NCI-H526 treated with DMSO at 0.1 percent for 48 hours (cell line): ENCODE measurements at regions not wholly inside any gene's neighbourhood (a gene's known extent, or its start where the extent isn't known, plus 50 kb on each side); places are given as distances from the start of the nearest gene placed in this dataset.

Experiments used
- DNase-seq: peaks from one replicate; lab custom pipeline; 2025; lab: John Stamatoyannopoulos, UW

DNA sequence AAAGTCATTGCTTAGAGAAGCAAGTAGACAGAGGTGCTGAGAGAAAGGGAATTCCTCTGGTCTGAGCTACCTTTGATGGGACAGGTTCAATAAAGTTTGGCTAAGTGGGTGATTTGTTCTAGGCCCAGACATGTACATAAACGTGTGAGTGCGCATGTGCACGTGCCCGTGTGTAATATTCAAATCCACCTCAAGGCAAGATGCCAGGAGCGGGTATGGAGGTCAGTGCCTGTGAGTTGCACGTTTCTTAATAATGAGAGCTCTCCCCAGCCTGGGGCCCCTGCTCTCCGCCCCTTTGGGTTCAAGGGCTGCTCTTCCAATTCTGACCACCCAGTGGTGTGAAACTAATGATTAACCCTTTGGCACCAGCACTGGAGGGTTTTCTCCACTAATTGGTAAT lies 53.8 kb upstream of the LMO4 start:
- DNase-seq: no peak

DNA sequence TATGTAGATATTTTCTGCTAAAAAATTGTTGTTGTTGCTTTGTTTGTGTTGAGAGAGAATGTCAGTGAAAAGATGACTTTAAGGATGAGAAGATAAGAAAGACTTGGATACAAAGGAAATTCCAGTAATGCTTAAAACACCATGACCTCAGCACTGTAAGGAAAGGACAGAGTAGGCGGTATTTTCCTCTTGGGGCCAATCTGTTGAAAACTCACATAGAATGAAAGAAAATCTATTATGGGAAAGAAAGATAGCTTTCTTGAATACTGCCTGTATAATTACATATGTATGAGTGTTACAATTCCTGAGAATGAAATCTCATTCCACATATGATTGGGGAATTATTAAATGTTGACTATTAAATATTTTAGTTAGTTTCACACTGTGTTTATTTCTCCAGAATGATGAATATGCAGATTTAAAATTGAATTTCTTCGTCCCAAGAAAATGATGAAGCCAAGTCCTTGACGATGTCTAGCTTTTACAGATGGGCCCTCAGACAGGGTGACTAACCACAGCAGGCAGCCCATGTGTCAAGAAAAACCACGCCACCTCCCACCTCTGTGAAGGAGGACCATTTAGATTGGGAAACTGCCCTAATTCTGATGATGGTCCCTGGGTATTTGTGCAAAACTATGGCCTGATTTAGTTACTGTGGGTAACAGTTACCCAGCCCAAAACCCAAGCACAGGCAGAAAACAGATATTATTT lies 49.7 kb upstream of the LMO4 start:
- DNase-seq: no peak
